AG09309 (cell line): ENCODE measurements at regions not wholly inside any gene's neighbourhood (a gene's known extent, or its start where the extent isn't known, plus 50 kb on each side); places are given as distances from the start of the nearest gene placed in this dataset.

ENCODE experiments used
- DNase-seq: peaks from one replicate; pipeline ENCODE4 v3.0.0-alpha.2; 2010; ENCODE audit warnings: low read depth
- H3K4me3 ChIP-seq: 2 replicates; pipeline ENCODE4 v1.5.1; 2011; ENCODE audit warnings: mild to moderate bottlenecking, low read depth, low read length, moderate library complexity; ENCODE audit not compliant: control insufficient read depth
- TF ChIP-seq, protein P1 (sequence below): IDR thresholded peaks from 2 replicates; pipeline ENCODE4 v1.5.1; 2011; ENCODE audit warnings: mild to moderate bottlenecking, low read depth, low read length, inconsistent platforms; ENCODE audit not compliant: insufficient read depth, control insufficient read depth; ENCODE audit errors: missing control alignments

DNA sequence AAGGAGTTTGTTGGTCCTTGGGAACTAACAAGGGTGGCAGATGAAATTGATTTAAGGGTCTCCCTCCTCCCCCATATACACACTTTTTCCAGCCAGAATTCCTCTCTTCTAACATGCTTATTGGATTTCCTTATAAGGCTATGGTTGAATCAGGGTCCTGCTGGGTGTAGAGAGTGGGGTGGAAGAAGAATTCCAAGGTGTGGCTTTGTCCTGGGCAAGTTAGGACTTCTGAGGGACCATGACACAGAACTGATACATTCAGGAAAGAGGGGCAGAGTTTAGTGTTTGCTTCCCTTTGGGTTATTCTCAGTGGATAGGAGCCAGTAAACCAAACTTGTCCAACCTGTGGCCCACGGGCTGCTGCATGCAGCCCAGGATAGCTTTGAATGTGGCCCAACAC lies 116.5 kb downstream of the SNX18 start:
- no peak overlapping the region for H3K4me3 ChIP-seq
- DNase-seq, result no peak
- TF ChIP-seq, protein P1, sequence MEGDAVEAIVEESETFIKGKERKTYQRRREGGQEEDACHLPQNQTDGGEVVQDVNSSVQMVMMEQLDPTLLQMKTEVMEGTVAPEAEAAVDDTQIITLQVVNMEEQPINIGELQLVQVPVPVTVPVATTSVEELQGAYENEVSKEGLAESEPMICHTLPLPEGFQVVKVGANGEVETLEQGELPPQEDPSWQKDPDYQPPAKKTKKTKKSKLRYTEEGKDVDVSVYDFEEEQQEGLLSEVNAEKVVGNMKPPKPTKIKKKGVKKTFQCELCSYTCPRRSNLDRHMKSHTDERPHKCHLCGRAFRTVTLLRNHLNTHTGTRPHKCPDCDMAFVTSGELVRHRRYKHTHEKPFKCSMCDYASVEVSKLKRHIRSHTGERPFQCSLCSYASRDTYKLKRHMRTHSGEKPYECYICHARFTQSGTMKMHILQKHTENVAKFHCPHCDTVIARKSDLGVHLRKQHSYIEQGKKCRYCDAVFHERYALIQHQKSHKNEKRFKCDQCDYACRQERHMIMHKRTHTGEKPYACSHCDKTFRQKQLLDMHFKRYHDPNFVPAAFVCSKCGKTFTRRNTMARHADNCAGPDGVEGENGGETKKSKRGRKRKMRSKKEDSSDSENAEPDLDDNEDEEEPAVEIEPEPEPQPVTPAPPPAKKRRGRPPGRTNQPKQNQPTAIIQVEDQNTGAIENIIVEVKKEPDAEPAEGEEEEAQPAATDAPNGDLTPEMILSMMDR, result no peak

DNA sequence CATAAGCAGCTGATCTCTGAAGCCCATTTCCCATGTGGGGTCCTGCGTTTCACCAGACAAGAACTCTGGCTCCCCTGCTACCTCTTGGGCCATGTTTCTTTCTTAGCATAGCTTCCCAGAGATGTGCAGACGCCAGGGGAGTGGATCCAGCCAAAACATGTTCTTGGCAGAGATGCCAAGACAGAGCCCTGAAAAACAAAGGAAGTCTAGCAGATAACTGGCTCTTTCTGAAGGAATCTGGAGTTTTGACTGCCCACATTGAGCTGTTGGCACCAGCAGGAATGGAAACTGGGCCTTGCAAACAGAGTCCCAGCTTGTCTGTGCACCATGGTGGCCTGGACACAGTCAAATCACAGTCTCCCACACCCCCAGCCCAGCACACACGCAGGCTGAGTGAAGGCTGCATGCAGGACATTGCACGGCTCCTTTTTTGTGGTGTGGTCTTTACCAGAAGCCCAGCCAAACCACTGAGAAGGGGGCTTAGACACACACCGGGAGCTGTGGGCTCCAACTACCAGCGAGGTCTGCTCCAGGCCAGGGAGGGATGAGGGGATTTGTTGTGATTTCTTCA lies 114.7 kb downstream of the SNX18 start:
- TF ChIP-seq, protein P1, result no peak
- DNase-seq, result no peak
- no peak overlapping the region for H3K4me3 ChIP-seq

DNA sequence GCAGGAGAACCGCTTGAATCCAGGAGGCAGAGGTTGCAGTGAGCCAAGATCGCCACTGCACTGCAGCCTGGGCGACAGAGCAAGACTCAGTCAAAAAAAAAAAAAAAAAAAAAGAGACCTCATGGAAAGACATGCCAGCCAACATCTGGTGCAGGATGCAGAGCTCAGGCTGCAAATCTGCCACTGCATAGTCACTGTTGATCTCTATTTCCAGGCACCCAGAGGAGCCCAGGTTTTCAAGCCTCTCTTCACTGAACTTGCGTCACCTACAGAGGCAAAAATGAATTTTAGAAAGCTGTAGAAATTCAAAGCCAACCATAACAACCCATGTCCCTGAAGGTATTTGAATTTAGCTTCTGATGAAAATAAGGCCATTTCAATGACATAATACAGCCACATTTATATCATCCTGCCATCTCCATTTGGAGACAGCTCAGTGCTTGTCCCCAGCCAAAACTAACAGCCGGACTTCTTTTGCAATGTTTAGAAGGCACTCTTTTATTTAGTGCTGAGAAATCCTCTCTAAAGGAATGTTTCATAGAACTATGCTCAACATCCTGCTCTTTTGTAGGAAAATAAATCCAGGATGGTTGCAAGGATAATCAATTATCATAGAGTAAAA lies 113.3 kb downstream of the SNX18 start:
- no peak overlapping the region for H3K4me3 ChIP-seq
- DNase-seq, result no peak
- TF ChIP-seq, protein P1, result no peak

DNA sequence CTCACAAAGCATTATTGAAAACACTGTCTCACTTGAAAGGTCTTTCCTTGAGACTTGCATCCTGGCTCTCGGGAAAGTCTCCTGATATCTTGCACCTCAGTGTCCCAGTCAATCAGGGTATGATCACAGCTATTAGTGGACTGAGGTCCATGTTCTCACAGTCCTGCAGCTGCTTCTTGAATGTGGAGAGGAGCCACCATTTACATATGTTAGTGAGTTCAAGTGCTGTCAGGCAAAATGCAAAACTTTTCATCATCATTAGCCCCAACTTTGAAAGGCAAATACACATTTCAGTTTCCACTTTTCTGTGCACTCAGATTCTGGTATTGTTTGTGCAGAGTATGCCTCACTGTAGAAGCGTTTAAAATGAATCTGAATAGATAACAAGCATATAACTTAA lies 111.6 kb downstream of the SNX18 start:
- TF ChIP-seq, protein P1, result no peak
- no peak for DNase-seq
- H3K4me3 ChIP-seq, result no peak overlapping the region

DNA sequence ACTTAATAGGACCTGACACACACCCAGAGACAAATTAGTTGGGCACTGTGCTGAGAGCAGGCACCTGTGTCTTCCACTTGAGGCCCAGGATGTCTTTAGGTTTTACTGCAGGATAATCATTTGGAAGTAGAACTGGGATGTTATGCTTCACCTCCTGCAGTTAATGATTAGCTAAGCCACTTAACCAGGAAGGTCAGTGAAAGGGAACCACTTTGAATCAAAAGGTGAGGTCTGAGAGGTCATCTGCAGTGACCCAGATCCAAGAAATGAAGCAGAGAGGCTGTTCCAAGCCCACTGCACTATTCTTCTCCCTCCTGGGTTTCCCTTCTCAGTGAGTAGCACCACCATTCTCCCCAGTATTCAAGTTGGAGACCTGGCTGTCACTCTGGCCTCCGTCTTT lies 110.5 kb downstream of the SNX18 start:
- H3K4me3 ChIP-seq, result no peak overlapping the region
- TF ChIP-seq, protein P1, result no peak
- no peak for DNase-seq

DNA sequence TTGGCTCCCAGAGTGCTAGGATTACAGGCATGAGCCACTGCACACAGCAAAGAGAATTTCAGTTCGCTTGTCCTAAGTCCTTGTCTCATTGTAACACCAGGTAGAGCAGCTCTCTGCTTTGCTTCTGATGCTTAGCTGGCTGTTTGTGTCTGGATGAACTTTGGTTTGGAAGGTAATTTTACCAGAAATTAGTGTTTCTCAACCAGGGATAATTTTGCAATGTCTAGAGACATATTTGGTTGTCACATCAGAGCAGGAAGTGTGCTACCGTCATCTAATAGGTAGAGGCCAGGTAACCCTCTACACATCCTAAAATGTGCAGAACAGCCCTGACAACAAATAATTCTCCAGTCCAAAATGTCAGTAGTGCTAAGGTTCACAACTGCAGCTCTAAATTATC lies 108.8 kb downstream of the SNX18 start:
- no peak overlapping the region for H3K4me3 ChIP-seq
- no peak for DNase-seq
- TF ChIP-seq, protein P1, result no peak
